ENCODE measurements at regions not wholly inside any gene's neighbourhood (a gene's known extent, or its start where the extent isn't known, plus 50 kb on each side); places are given as distances from the start of the nearest gene placed in this dataset.

DNA sequence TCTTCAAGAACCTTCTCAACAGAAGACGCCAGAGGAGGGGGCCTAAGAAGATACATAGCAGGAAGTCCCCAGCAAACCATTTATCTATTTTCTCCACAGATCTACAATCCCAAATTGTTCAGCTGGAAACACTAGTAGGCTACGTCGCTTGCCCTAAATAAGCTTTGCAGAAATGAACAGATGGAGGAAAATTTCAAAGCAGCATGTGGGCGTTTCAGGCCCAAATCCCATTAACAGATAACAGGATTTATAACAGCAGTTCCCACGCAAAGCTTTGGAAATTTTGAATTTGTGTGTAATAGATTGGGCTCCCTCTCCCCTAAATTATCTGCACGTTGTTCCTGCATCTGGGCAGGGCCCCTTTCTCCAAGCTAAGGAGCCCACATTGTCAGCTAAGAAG, 60.6 kb upstream of the FRMD4A start:
- no peak for DNase-seq (ENCODE audit: low read depth in 2 of 2)

- DNase-seq (ENCODE audit: low read depth in 2 of 2): peak in 1 of 2 donors; percentile 23
These were observed 59.4 kb upstream of the FRMD4A start for GRCh38 chr10:14389981-14390590.

DNA sequence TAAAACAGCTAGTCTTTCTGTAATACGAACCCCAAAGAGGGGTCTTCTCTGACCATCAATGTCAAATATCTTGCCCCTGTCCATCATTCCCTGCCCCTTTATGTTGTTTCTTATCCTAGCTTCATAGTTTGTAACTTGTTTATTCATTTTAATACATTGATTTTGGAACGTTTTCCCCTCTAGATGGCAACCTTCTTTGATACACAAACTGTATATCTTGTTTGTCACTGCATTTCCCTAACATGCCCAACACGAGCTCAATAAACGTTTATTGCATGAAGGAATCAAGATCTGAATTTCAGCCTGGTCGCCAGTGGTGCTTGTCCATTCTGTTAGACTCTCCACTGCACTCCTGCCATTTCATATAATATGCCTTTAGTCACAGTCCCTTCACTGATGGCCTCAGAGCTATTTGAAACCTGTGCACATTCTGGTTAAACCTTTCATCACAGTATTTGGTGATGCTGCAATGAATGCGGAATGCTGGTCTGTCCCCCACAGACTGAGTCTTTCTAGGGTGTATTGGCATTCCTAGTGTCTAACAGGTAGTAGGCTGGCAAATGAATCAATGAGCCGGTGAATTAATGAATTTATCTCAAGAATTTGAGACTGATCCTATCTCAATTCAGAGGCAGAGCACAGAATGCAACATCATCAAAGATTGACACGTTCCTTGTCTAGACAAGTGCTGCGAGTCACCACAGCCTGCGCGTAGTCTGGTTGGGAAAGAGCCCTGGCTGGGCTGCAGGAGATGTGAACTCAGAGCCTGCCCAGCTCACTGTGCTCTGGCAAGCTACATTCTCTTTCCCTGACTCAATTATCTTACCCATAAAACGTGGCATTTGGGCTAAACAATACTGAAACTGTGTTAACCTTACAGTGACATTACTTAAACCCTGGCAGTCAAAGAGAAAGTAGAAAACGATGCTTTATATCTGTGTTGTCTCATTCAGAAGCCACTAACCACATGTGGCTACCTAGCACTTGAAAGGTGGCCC, 55.2 kb upstream of the FRMD4A start:
- peak; percentile 41 to 53 for DNase-seq (ENCODE audit: low read depth in 2 of 2)

- DNase-seq (ENCODE audit: low read depth in 2 of 2): no peak
These were observed 54.2 kb upstream of the FRMD4A start for GRCh38 chr10:14384915-14385314.

DNA sequence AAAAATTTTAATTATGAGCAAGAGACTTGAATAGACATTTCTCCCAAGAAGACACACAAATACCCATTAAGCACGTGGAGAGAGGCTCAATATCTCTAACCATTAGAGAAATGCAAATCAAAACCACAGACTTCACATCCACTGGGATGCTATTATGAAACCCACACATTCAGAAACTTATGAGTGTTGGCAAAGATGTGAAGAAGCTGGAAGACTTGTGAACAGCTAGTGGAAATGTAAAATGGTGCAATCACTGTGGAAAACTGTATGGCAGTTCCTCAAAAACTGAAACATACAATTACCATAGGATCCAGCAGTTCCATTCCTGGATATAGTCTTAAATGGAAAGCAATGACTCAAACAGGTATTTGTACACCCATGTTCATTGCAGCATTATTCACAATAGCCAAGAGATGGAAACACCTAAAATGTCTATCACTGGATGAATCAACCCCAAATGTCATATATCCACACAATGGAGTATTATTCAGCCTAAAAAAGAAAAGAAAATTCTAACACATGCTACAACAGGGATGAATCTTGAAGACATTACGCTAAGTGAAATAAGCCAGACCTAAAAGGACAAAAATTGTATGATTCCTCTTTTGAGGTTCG, 53.5 kb upstream of the FRMD4A start:
- no peak for DNase-seq (ENCODE audit: low read depth in 2 of 2)

GRCh38 chr10:14383266-14383665, 52.5 kb upstream of the FRMD4A start:
- DNase-seq (ENCODE audit: low read depth in 2 of 2): no peak

GRCh38 chr10:14382531-14382930, 51.8 kb upstream of the FRMD4A start:
- DNase-seq (ENCODE audit: low read depth in 2 of 2): no peak

DNA sequence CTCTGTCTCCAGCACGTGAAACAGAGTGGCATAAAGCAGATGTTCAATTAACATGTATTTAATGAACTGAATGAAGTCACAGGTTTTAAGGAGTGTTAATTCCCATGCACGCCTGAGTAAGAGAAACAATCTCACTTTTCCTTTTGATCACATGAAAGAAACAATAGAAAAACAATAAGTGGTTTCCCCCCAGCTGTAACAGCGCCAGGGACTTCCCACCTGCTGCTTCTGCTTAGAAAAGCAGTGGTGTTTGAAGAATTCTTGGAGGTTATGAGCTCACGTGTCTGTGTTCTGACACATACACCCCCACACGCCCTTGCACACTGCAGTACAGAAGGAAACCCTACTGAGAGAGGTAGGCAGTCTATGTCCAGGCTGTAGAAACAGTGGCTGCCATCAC, 51.3 kb upstream of the FRMD4A start:
- DNase-seq (ENCODE audit: low read depth in 2 of 2): peak in 1 of 2 donors; percentile 24

GRCh38 chr10:14381475-14381874, 50.8 kb upstream of the FRMD4A start:
- no peak for DNase-seq (ENCODE audit: low read depth in 2 of 2)

DNA sequence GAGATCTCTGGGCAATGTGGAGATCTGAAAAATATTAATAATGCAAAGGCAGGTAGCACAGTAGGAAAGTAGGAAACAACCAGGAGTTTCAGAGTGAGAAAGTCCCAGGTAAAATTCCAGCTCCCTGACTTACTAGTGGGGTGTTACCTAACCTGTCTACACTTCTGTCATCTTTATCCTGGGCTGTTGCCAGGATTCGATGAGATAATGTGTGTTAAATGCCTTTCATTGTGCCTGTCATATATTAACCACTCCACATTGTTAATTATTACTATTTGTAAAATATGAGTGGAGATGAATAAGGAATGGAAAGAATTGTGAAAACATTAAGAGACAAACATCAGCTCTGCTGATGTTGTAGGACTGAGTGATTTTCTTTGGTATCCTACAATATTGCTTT, 50.0 kb upstream of the FRMD4A start:
- no peak for DNase-seq (ENCODE audit: low read depth in 2 of 2)
